GM23338 (cell line): ENCODE measurements at regions not wholly inside any gene's neighbourhood (a gene's known extent, or its start where the extent isn't known, plus 50 kb on each side); places are given as distances from the start of the nearest gene placed in this dataset.

Experiments used
- ATAC-seq: fragments of 200-7000 bp; cut with Tn5 transposase; 3 replicates; pipeline ENCODE4 v1.9.1; 2020
- DNase-seq: peaks from one replicate; pipeline ENCODE4 v3.0.0-alpha.2; 2015; ENCODE audit warnings: low spot score
- H2AFZ ChIP-seq: fragments of 200-600 bp; sonication (generic); 2 replicates; pipeline ENCODE4 v1.8.0; 2016; ENCODE audit warnings: antibody characterized with exemption, mild to moderate bottlenecking, moderate library complexity
- H3F3A ChIP-seq: fragments of 200-600 bp; sonication (generic); replicated peaks from 2 replicates; pipeline ENCODE4 v1.8.0; 2017; ENCODE audit warnings: antibody characterized with exemption, mixed run types, low read depth
- H3K27ac ChIP-seq: fragments of 200-600 bp; sonication (generic); 2 replicates; pipeline ENCODE4 v1.6.1; 2016; ENCODE audit warnings: low read depth
- H3K27me3 ChIP-seq: fragments of 200-600 bp; sonication (generic); 2 replicates; pipeline ENCODE4 v1.8.0; 2016; ENCODE audit warnings: mild to moderate bottlenecking, mixed run types, moderate library complexity; ENCODE audit not compliant: insufficient read depth
- H3K36me3 ChIP-seq: fragments of 200-600 bp; sonication (generic); 2 replicates; pipeline ENCODE4 v1.8.0; 2016; ENCODE audit warnings: mild to moderate bottlenecking; ENCODE audit not compliant: insufficient read depth
- H3K4me1 ChIP-seq: fragments of 200-600 bp; sonication (generic); 2 replicates; pipeline ENCODE4 v1.8.0; 2016; ENCODE audit warnings: mild to moderate bottlenecking, moderate library complexity; ENCODE audit not compliant: insufficient read depth
- H3K4me2 ChIP-seq: fragments of 200-600 bp; sonication (generic); 2 replicates; pipeline ENCODE4 v1.7.1; 2017; ENCODE audit warnings: mixed run types
- H3K4me3 ChIP-seq: fragments of 200-600 bp; sonication (generic); 2 replicates; pipeline ENCODE4 v1.6.1; 2016; ENCODE audit warnings: mixed run types
- H3K79me2 ChIP-seq: fragments of 200-600 bp; sonication (generic); replicated peaks from 2 replicates; pipeline ENCODE4 v1.8.0; 2017; ENCODE audit warnings: mild to moderate bottlenecking; ENCODE audit not compliant: insufficient read depth
- H3K9me2 ChIP-seq: fragments of 200-600 bp; sonication (generic); 2 replicates; pipeline ENCODE4 v1.8.0; 2017; ENCODE audit not compliant: insufficient read depth
- H4K20me1 ChIP-seq: fragments of 200-600 bp; sonication (generic); replicated peaks from 2 replicates; pipeline ENCODE4 v1.8.0; 2017; ENCODE audit warnings: mild to moderate bottlenecking; ENCODE audit not compliant: insufficient read depth
- H3K27ac Mint-ChIP-seq: 2 replicates; pipeline ENCODE4 v1.8.0; 2020; ENCODE audit warnings: inconsistent platforms, mild to moderate bottlenecking, moderate library complexity, mixed read lengths
- H3K27me3 Mint-ChIP-seq: 3 replicates; pipeline ENCODE4 v1.8.0; 2022; ENCODE audit warnings: low read depth, mild to moderate bottlenecking, moderate library complexity, mixed read lengths, inconsistent platforms; ENCODE audit not compliant: insufficient read depth, poor library complexity
- H3K36me3 Mint-ChIP-seq: 3 replicates; pipeline ENCODE4 v1.8.0; 2021; ENCODE audit warnings: low read depth, mild to moderate bottlenecking, inconsistent platforms, moderate library complexity, mixed read lengths
- H3K4me1 Mint-ChIP-seq: 3 replicates; pipeline ENCODE4 v1.8.0; 2020; ENCODE audit warnings: mild to moderate bottlenecking, inconsistent platforms, mixed read lengths
- H3K4me3 Mint-ChIP-seq: 3 replicates; pipeline ENCODE4 v1.8.0; 2021; ENCODE audit warnings: moderate library complexity, mild to moderate bottlenecking, inconsistent platforms, mixed read lengths
- H3K9me3 Mint-ChIP-seq: 3 replicates; pipeline ENCODE4 v1.8.0; 2020; ENCODE audit warnings: moderate library complexity, mild to moderate bottlenecking, inconsistent platforms, mixed read lengths
- CREB1 ChIP-seq: fragments of 250-450 bp; sonication (Bioruptor Pico); IDR thresholded peaks from 2 replicates; pipeline ENCODE4 v1.5.0; 2020; ENCODE audit warnings: low read depth, mild to moderate bottlenecking, moderate library complexity
- EZH2 ChIP-seq: fragments of 200-600 bp; sonication (generic); IDR thresholded peaks from one replicate; pipeline ENCODE4 v1.8.0; 2017; ENCODE audit warnings: antibody characterized with exemption, mild to moderate bottlenecking, low read depth; ENCODE audit not compliant: unreplicated experiment
- EZH2phosphoT487 ChIP-seq: fragments of 200-600 bp; sonication (generic); IDR thresholded peaks from one replicate; pipeline ENCODE4 v1.8.1; 2018; ENCODE audit warnings: antibody characterized with exemption; ENCODE audit not compliant: unreplicated experiment
- JUNB ChIP-seq: IDR thresholded peaks from one replicate; pipeline ENCODE4 v1.6.1; 2016; ENCODE audit warnings: antibody characterized with exemption; ENCODE audit not compliant: unreplicated experiment
- NANOG ChIP-seq: IDR thresholded peaks from 2 replicates; pipeline ENCODE4 v1.6.1; 2016; ENCODE audit warnings: antibody characterized with exemption, borderline replicate concordance
- POLR2AphosphoS5 ChIP-seq: IDR thresholded peaks from 2 replicates; pipeline ENCODE4 v1.6.1; 2016; ENCODE audit warnings: antibody characterized with exemption, low read depth
- REST ChIP-seq: IDR thresholded peaks from one replicate; pipeline ENCODE4 v1.6.1; 2018; ENCODE audit warnings: antibody characterized with exemption; ENCODE audit not compliant: unreplicated experiment
- STAT1 ChIP-seq: IDR thresholded peaks from one replicate; pipeline ENCODE4 v1.6.1; 2016; ENCODE audit warnings: antibody characterized with exemption; ENCODE audit not compliant: unreplicated experiment
- ZNF114 ChIP-seq: fragments of 250-450 bp; sonication (Bioruptor Pico); IDR thresholded peaks from 2 replicates; pipeline ENCODE4 v1.5.0; 2020; ENCODE audit warnings: mild to moderate bottlenecking, moderate library complexity
- ZNF331 ChIP-seq: fragments of 250-450 bp; sonication (Bioruptor Pico); IDR thresholded peaks from 2 replicates; pipeline ENCODE4 v1.5.0; 2020; ENCODE audit warnings: low read depth, mild to moderate bottlenecking, moderate library complexity
- ZNF462 ChIP-seq: fragments of 250-450 bp; sonication (Bioruptor Pico); IDR thresholded peaks from 2 replicates; pipeline ENCODE4 v1.5.0; 2020; ENCODE audit warnings: mild to moderate bottlenecking, moderate library complexity
- TF ChIP-seq, protein P1 (sequence below), 2 experiments: fragments of 200-600 bp in 1 of 2; sonication (generic) in 1 of 2; conservative IDR thresholded peaks; 2 replicates each; pipeline versions ENCODE4 v1.5.1 to v1.6.1; 2016 to 2017; ENCODE audit warnings: antibody characterized with exemption in 2 of 2, low read depth in 2 of 2, mild to moderate bottlenecking in 2 of 2, moderate library complexity in 1 of 2

DNA sequence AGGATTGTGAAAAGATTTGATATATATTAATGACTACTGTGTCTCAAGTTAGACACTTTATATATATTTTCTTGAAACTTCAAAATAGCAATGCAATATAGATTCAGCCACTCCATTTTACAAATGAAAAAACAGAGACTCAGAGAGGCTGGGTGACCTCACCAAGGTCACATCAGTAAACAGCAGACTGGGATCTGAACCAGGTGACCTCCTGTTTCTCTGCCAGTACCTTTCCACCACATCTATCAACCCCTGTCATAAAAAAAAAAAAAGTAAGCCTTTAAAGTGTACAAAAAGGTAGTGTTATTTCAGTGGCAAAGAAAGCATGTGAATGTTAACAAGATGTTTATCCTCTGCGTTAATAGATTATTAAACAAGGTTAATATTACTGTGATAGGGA lies 466.5 kb upstream of the DYNLRB2 start (continued):
- TF ChIP-seq ZNF462: no peak

DNA sequence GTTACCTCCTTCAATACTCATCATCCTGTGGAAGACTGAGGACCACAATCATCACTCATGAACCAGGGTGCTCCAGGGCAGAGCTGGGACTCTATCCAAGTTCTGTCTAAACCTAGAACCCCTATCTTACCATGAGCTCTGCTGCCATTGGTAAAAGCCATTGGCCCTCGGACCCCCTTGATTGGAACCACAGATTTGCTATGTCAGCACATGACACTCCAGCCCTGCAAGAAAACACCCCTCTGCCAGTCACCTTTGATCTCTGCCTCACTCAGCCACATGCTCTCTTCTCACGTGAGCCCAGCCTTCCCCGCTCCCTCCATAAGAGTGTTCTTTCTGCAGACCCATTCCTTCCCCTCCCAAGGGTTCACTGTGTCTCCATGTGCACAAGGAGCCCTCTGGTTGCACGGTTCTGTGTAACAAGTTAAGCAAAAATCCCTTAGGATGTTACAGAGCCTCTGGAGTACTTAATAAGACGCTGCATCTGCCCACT lies 468.8 kb upstream of the DYNLRB2 start:
- H3K4me1 Mint-ChIP-seq: peaks cover 22% of the 10 kb centered on the region
- Histone ChIP-seq H3K27ac (no peak overlapping the region), H3K4me2 (no peak overlapping the region), H4K20me1 (no peaks in the 10 kb centered on the region), H3K27me3 (no peaks in the 10 kb centered on the region), H3K4me3 (no peak overlapping the region), H2AFZ (no peak overlapping the region), H3K79me2 (no peaks in the 10 kb centered on the region), H3K36me3 (no peaks in the 10 kb centered on the region), H3K9me2 (0 out of 2 replicates have a peak, but pooled peaks cover 6% of the 10 kb centered on the region), H3F3A (no peaks in the 10 kb centered on the region), H3K4me1 (peaks cover 18% of the 10 kb centered on the region)
- H3K36me3 Mint-ChIP-seq: no peaks in the 10 kb centered on the region
- no peaks in the 10 kb centered on the region for H3K27me3 Mint-ChIP-seq
- no peak overlapping the region; the same call in 1 of the 2 replicates for H3K27ac Mint-ChIP-seq
- DNase-seq: no peak
- H3K4me3 Mint-ChIP-seq: no peak overlapping the region
- H3K9me3 Mint-ChIP-seq: no peaks in the 10 kb centered on the region; the same call in 2 of the 3 replicates
- no peak for ATAC-seq
- TF ChIP-seq EZH2: no peak
- TF ChIP-seq, protein P1, sequence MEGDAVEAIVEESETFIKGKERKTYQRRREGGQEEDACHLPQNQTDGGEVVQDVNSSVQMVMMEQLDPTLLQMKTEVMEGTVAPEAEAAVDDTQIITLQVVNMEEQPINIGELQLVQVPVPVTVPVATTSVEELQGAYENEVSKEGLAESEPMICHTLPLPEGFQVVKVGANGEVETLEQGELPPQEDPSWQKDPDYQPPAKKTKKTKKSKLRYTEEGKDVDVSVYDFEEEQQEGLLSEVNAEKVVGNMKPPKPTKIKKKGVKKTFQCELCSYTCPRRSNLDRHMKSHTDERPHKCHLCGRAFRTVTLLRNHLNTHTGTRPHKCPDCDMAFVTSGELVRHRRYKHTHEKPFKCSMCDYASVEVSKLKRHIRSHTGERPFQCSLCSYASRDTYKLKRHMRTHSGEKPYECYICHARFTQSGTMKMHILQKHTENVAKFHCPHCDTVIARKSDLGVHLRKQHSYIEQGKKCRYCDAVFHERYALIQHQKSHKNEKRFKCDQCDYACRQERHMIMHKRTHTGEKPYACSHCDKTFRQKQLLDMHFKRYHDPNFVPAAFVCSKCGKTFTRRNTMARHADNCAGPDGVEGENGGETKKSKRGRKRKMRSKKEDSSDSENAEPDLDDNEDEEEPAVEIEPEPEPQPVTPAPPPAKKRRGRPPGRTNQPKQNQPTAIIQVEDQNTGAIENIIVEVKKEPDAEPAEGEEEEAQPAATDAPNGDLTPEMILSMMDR (conservative IDR thresholded peaks at IDR 0.05; ENCODE audit: low read depth in 2 of 2): no peak
- TF ChIP-seq POLR2AphosphoS5: no peak
- TF ChIP-seq NANOG: no peak
- no peak for TF ChIP-seq REST
- no peak for TF ChIP-seq CREB1
- TF ChIP-seq ZNF331 (CRISPR knock-in tag): no peak
- no peak for TF ChIP-seq ZNF114
- TF ChIP-seq EZH2phosphoT487: no peak
- TF ChIP-seq JUNB: no peak
- TF ChIP-seq STAT1: no peak
